Activated CD8-positive, alpha-beta memory T cell treated with anti-CD3 and anti-CD28 coated beads, Interleukin-2, amount 50 U/mL, for 24 hours (primary cell): ENCODE measurements at regions not wholly inside any gene's neighbourhood (a gene's known extent, or its start where the extent isn't known, plus 50 kb on each side); places are given as distances from the start of the nearest gene placed in this dataset.
"Not testable (repeated sequence)": the region's sequence is repeated elsewhere in the genome, so short reads cannot be mapped to it uniquely, and the experiment has no call there.

ENCODE experiments used
- DNase-seq: peaks from one replicate; pipeline ENCODE4 v3.0.0-alpha.2; 2020; ENCODE audit errors: extremely low read depth

DNA sequence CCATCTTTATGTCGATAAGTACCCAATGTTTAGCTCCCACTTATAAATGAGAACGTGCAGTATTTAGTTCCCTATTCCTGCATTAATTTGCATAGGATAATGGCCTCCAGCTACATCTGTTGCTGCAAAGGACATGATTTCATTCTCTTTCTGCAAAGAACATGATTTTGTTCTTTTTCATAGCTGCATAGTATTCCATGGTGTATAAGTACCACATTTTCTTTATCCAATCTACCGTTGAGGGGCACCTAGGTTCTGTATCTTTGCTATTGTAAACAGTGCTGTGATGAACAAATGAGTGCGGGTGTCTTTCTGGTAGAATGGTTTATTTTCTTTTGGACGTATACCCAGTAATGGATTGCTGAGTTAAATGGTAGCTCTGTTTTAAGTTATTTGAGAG, 63.0 kb downstream of the HLX start:
- DNase-seq, result no peak

DNA sequence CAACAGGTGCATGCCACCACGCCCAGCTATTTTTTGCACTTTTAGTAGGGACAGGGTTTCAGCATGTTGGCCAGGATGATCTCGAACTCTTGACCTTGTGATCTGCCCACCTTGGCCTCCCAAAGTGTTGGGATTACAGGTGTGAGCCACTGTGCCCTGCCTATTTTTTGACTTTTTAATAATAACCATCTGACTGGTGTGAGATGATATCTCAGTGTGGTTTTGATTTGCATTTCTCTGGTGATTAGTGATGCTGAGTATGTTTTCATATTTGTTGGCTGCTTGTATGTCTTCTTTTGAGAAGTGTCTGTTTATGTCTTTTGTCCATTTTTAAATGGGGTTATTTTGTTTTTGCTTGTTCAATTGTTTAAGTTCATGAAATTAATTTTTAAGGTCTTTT, 63.7 kb downstream of the HLX start:
- not testable (repeated sequence) for DNase-seq

DNA sequence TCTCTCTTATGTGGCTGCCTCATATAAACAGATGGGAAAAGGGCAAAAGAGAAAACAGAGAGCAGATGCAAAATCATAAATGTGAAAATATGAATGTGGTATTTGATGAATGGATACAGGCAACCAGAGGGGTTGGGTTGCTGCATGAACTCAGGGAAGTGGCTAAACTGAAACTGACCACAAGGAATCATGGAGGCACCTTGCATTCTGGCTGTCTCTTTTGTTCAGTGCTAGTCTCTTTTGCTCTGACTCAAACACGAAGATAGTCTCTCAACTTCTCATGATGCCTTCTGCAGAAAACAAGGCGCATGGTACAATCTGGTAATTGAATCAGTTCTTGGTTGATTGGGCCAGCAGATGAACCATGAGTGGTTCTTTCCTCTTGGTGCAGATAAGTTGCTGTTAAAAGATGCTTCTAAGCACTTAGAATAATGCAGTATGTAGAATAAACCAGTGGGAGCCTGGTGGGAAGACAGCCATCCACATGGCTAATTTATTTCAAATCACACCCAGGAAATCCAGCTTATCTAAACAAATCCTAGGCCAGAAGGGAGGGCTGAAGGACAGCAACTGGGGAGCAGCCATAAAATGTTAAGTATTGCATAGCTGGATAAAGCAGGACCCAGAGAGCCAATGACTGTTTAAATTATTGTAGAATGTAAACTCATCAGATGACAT, 64.2 kb downstream of the HLX start:
- DNase-seq, result no peak

DNA sequence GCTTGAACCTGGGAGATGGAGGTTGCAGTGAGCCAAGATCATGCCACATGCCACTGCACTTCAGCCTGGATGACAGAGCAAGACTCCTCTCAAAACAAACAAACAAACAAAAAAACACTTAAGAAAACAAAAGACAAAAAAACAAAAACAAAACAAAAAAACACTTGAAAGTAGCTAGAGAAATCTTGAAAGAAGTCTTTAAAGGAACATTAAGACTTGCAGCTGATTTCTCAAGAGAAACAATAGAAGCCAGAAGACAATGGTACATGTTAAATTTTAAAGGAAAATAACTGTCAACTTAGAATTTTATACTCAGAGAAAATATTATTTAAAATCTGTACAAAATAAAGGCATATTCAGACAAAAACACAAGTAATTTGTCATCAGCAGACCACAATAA, 71.3 kb downstream of the HLX start:
- no peak for DNase-seq

DNA sequence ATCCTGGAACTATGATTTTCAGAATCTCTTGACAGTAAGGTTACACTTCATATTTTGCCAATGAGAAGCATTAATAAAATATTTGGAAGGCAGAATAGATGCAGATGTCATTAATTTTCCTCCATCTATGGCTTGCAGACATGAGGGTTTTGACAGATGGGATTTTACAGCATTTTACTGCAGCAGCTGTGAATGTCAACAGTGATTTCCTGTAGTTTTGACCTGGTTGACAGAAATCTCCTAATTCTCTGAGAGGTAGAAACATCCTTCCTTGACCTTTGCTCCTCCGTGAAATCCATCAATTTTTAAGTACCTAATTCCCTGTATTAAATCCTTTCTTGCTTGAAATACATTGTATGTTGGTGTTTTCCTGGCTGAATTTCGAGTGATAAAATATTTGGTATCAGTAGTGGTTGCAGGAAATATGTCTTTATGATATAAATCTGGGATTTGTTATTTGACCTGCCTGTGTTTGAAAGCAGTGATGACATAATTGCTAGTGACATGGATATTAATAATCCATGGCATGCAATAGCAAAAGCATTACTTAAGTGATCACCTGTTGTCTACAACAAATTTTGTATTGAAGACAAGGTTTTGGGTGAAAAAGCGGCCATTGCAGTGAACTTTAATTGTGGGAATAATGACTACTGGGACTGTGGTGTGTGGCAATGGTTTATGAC, 73.9 kb downstream of the HLX start:
- no peak for DNase-seq

DNA sequence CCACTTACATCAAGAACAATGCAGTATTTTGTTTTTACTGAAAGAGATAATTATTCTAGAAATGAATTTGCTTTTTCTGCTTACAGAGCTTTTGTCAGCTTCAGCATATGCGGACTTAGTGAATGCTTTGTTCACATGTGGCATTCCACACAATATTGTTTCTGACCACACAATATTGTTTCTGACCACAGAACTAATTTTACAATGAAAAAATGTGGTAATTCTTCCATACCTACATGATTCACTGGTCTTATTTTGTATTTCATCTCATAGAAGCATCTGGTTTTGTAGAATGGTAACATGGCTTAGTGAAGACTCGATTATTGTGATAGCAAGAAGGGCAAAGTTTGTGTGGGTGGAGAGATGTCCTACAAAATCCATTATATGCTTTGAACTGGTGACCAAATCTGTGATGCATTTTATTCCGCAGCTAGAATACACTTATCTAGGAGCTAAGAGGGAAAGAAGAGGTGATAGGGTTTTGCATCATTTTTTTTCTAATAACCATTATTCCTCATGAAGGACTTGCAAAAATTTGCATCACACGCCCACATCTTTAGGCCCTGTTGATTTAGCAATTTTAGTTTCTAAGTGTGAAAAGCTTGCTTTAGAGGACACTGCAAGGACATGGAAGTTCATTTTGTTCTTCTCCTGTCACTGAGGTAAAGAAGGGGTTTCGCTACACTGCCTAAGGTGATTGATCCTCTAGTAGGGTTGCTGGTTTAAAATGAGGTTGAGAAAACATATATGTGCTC, 75.3 kb downstream of the HLX start:
- DNase-seq, result no peak

DNA sequence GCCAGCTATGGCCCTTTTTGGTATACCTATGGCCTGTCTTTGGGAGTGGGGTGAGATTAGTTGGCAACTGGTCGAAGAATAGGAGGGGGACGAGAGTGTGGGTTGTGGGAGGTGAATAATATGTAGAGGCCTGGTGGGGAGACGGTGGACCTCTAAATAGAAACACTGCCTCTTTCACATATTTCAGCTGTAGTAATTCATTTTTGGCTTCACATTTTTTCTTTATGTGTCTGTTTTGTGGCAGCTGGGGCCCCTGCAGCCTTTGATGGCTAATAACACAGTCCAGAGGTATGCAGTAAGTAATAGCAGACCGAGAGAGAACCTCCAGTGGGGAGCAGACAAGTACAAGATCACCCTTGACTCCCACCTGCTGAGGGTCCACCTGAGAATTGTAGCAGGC, 75.9 kb downstream of the HLX start:
- no peak for DNase-seq

DNA sequence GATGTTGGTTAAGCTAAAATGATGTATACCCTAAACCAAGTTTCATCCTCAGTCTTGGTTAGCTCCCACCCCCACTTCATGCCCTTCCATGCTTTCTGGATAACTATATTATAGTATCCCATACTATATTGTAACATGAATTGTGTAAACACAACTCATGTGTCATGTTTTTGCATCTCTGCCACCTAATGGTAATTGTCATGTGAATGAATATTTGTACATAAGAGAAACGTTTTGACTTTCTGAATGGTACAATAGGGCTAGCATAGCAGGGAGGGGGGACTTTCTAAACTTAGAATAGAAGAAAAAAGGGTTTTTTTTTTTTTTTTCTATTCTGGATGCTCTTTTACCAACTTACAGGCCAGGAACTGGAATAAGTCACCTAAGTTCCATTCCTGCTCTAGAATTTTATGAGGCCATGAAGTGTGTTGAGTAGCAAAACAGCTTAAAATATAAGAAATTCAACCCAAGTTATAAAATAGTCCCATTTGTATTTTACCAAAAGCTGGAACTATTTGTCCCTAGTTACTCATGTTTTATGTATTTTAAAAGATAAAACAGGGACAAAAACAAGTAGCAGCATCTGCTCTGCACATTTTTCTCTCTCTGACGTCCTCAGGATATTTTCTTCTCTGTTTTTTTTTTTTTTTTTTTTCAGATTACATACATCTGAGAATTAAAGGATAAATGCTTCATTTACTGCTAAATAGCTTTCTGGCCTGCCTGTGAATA, 77.4 kb downstream of the HLX start:
- no peak for DNase-seq

DNA sequence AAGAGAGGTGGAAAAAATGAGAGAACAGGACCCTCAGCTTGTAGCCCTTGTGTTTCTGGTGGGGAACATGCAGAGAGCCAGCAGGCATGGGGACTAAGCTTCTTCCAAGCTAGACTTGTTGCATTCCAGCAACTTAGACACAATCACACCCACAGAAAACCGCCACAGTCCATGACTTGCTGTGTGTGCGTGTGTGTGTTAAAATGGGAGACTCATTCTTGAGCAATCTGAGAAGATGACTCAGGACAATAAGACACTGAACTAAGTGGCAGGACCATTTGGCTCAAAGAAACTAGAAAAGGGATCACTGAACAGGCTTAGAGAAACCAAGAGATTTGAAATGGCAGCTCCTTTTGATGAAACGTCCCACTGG, 78.0 kb downstream of the HLX start:
- no peak for DNase-seq

DNA sequence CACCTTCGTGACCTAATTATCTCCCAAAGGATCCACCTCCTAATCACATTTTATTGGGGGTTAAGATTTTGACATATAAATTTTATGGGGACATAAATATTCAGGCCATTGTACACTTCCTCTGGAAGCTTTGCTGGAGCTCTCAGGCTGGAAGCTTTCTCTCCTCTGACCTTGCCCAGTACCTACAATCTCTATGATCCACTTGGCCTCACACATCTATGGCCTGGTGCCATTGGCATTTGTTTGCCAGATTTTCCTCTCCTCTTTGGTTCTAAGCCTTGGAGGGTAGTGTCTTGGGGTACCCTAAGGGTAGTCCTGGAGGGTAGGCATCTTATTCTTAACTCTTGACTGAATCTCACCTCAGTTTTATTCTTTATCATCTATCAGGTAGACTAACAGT, 79.0 kb downstream of the HLX start:
- no peak for DNase-seq

DNA sequence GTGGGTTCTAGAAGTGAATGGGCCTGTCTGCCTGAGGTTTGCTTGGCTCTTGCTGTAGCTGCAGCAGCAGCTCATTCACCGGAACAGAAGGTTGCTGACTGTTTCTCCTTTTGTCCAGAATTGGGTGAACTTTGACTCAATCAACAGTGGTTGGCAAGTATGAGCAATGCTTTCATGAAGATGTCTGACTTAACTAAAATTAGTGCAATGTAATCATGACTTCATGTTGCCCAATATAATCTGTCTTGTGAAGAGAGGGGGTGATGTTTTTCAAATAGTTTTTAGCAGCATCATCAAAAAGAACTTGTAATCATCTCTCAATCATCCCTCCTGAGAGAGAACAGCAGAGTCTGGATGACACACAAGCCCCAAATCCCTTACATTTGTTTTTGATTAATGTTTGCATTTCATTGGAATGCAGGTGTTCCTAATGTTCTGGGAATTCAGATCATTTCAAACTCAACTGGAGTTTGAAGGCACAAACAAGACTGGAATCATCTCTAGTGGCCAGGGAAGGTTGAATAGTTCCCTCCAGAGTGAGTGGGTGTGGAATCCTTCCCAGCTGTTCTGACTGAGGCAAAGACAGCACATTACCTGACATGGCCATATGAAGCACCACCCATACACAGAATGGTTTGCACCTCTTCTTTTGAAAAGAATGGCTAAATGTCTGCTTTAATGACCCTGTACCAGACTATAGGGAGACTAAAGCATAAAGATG, 82.9 kb downstream of the HLX start:
- no peak for DNase-seq

DNA sequence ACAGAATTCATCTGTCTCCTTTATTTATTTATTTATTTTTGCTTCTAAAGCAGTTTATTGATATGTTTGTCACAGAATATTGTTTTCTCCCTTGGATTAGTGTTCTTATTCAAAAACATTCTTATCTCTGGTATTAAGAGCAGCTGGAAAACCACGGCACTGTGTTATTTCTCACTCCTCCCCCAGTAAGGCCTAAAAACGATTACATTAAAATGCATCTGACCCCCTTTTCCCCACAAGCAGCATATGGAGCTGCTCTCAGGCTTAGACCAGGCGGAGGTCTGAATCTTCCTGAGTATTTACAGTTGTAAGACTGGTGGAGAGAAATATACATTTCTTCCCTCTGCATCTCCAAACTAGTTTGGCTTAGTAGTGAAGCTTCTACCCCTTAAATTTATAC, 86.8 kb downstream of the HLX start:
- DNase-seq, result no peak

DNA sequence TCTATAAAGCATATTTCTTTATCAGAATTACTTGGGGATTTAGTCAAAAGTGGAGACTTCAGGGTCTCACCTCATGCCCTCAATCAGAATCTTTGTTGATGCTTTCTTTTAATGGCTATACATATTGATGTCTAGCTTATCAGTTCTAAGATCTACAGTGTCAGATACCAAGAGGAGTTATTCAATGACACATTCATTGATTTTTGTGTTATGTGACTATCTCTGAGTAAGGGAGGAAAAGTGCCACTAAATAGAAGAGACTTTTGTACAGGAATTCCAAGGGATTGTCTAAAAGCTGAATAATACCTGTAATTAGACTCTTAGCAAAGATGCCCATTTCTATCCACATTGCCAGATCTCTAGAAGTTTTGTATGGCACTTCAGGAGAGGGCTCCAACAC, 87.2 kb downstream of the HLX start:
- DNase-seq, result no peak

DNA sequence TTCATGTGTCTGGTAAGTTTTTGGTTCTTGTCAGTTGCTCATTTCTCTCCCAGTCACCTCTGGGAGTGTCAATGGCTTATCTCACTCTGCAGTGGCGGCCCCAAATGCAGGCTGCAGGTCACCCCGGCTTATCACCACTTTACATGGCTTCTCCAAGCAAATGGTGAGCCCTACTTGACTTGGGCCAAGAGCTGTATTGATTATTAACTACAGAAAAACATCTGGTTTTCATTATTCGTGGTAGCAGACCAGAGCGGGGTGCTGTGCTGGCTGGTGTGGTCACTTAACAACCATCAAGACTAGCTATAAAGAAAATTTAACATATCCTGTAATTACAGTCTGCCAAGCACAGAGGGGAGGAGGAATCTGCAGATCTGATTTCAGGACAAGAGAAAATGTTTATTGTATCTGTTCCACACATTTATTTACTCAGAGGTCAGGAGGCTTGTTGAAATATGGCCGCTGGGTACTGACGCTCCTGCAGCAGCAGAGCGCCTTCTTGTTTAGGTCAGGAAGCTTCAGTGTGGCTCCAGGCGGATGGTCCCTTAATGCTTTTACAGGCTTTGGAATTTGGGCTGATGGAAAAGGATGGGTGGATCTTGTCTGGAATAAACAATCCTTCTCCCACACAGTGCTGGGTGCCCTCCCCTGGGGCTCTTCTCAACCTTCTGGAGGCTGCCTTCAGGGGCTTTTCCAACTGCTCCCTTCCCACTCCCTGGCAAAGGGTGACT, 87.8 kb downstream of the HLX start:
- no peak for DNase-seq

DNA sequence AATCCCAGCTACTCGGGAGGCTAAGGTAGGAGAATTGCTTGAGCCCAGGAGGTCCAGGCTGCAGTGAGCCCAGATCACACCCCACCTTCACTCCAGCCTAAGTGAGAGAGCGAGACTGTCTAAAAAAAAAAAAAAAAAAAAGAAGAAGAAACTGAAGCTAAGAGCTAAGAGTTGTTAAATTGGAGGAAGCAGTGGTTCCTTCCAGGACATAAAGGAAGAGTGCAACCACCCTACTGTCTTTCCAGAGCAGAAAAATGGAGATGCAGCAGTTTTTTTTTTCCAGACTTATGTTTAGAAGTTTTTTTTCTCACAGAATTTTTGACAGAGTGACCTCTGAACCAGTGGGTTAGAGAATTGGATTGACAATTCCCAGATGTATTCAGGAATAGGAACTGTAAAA, 88.7 kb downstream of the HLX start:
- no peak for DNase-seq

DNA sequence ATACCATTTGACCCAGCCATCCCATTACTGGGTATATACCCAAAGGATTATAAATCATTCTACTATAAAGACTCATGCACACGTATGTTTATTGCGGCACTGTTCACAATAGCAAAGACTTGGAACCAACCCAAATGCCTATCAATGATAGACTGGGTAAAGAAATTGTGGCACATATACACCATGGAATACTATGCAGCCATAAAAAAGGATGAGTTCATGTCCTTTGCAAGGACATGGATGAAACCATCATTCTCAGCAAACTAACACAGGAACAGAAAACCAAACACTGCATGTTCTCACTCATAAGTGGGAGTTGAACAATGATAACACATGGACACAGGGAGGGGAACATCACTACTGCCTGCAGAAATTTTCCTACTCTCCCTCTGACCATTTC, 90.0 kb downstream of the HLX start:
- not testable (repeated sequence) for DNase-seq

DNA sequence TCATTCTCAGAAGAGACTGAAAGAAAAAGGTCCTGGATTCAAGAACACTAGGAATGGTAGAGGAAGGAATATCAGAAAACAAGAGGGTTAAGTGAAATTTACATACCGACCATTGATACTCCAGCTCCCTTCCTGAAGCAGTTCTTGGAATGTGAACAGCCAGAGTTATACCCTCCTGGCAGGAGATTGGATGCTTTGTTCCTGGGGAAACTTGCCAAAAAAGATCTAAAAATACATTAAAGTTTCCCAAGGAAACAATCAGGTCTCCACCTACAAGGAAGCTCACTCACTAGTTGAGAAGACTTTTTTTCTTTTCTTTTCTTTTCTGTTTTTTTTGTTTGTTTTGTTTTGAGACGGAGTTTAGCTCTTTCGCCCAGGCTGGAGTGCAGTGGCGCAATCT, 91.1 kb downstream of the HLX start:
- no peak for DNase-seq

DNA sequence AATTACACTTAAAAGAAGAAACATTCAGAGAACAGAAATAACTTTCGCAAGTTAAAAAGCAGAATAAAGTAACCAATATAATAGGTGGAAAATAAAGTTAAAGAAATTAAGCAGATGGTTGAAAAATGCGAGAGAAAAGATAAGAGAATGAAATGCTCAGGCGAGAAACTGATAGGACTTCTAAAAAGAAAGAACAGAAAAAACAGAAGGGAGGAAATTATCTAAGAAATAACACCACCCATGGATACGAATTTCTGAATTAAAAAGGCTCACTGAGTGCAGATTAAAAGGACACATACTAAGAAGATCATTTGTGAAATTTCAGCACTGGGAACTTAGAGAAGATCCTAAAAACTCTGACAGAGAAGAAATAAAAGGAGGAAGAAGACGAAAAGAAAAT, 92.0 kb downstream of the HLX start:
- DNase-seq, result no peak

DNA sequence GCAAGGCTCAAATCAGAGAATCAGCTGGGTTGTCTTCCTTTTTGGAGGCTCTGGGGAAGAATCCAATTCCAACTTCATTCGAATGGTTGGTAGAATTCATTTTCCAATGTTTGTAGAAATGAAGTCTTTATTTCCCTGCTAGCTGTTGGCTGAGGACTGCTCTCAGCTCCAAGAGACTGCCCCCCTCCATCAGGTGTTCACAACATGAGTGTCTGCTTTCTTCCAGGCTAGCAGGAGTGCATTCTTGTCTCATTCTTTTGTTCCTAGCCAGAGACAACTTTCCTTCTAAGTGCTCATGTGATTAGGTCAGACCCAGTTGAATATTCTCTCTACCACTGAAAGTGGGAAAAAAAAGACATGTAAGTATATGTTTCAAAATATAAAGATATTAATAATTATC, 95.2 kb downstream of the HLX start:
- no peak for DNase-seq

DNA sequence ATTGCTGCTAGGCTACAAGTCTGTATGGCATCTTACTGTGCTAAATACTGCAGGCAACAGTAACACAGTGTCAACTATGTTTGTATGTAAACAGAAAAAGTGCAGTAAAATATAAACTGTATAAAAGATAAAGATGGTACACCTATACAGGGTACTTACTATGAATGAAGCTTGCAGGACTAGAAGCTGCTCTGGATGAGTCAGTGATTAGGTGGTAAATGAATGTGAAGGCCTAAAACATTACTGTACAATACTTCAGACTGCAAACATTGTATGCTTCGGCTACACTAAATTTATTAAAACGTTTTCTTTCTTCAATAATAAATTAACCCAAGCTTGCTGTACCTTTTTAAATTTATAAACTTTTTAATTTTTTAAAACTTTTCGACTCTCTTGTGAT, 97.1 kb downstream of the HLX start:
- DNase-seq, result no peak

DNA sequence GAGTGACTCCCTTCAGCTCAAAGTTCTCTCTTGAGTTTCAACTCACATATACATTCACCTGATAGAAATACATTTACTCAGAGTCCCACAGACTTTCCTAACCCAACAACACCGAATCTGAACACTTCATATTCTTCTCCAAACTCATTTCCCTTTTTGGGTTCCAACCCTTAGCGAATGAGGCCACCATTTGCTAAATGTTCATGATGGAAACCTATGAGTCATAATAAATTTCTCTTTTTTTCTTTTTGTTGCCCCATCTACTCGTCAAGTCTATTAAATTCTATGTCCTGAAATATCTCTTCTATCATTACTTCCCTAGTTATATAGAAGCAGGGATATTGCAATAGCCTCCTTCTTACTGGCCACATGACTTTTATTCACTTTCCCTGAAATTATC, 100.1 kb downstream of the HLX start:
- DNase-seq, result no peak
